IMR-90 (cell line): ENCODE measurements at regions not wholly inside any gene's neighbourhood (a gene's known extent, or its start where the extent isn't known, plus 50 kb on each side); places are given as distances from the start of the nearest gene placed in this dataset.
A peak's percentile ranks its signal among the peaks of the same experiment; 100 is the strongest.

Experiments used
- ATAC-seq: fragments of 200-7000 bp; cut with Tn5 transposase; 2 replicates; pipeline ENCODE4 v1.9.1; 2020; ENCODE audit warnings: low read depth, mild to moderate bottlenecking, moderate library complexity
- BruUV-seq: library from RNA; stranded (reverse); fragments of 400-500 nt; replicated peaks from 2 replicates; lab custom pipeline; 2021; lab: Mats Ljungman, UMichigan
- CTCF ChIA-PET: fragments of 300-600 bp; formaldehyde crosslinking; extraction: SDS; loops from one replicate; lab custom pipeline; 2021; ENCODE audit warnings: antibody characterized with exemption; lab: Yijun Ruan, JAX
- POLR2A ChIA-PET: fragments of 300-600 bp; sonication (Branson Sonifier 250); formaldehyde crosslinking; loops from one replicate; lab custom pipeline; 2022; ENCODE audit warnings: antibody characterized with exemption; ENCODE audit not compliant: unreplicated experiment; lab: Charles Lee
- DNase-seq: peaks from one replicate; pipeline ENCODE4 v3.0.0; 2013
- H2AFZ ChIP-seq: replicated peaks from 2 replicates; pipeline ENCODE3; 2013; ENCODE audit warnings: low read length, mild to moderate bottlenecking; ENCODE audit not compliant: poor library complexity
- H2AK5ac ChIP-seq: 2 replicates; pipeline ENCODE4 v1.6.1; 2013; ENCODE audit warnings: low read depth, low read length, inconsistent platforms
- H2AK9ac ChIP-seq: replicated peaks from 2 replicates; pipeline ENCODE3; 2013; ENCODE audit warnings: mild to moderate bottlenecking, low read depth, low read length, moderate library complexity; ENCODE audit not compliant: poor library complexity
- H2BK120ac ChIP-seq: 2 replicates; pipeline ENCODE4 v1.6.1; 2013; ENCODE audit warnings: low read depth, low read length, inconsistent platforms
- H2BK15ac ChIP-seq: 3 replicates; pipeline ENCODE4 v1.6.1; 2013; ENCODE audit warnings: low read depth, low read length, inconsistent platforms
- H2BK20ac ChIP-seq: 2 replicates; pipeline ENCODE4 v1.6.1; 2013; ENCODE audit warnings: low read depth, mild to moderate bottlenecking, inconsistent platforms, low read length, moderate library complexity
- H2BK5ac ChIP-seq: 2 replicates; pipeline ENCODE4 v1.6.1; 2013; ENCODE audit warnings: mild to moderate bottlenecking, low read depth, low read length, inconsistent platforms; ENCODE audit not compliant: poor library complexity, severe bottlenecking
- H3K14ac ChIP-seq: replicated peaks from 2 replicates; pipeline ENCODE4 v1.6.1; 2013; ENCODE audit warnings: low read depth, low read length, inconsistent platforms
- H3K18ac ChIP-seq: 2 replicates; pipeline ENCODE4 v1.6.1; 2013; ENCODE audit warnings: low read depth, low read length, control low read depth
- H3K23ac ChIP-seq: 2 replicates; pipeline ENCODE4 v1.6.1; 2013; ENCODE audit warnings: low read depth, low read length, inconsistent platforms
- H3K27ac ChIP-seq: 2 replicates; pipeline ENCODE4 v1.5.1; 2013; ENCODE audit warnings: mild to moderate bottlenecking, control low read depth, low read length; ENCODE audit not compliant: insufficient read depth
- H3K27me3 ChIP-seq: 2 replicates; pipeline ENCODE4 v1.6.1; 2013; ENCODE audit warnings: low read length; ENCODE audit not compliant: control insufficient read depth, insufficient read depth
- H3K36me3 ChIP-seq: 2 replicates; pipeline ENCODE4 v1.6.1; 2013; ENCODE audit warnings: low read length, mixed read lengths; ENCODE audit not compliant: control insufficient read depth, insufficient read depth
- H3K4ac ChIP-seq: 2 replicates; pipeline ENCODE4 v1.6.1; 2013; ENCODE audit warnings: low read depth, low read length, inconsistent platforms
- H3K4me1 ChIP-seq: 2 replicates; pipeline ENCODE4 v1.6.1; 2013; ENCODE audit warnings: low read length, mixed read lengths; ENCODE audit not compliant: control insufficient read depth, insufficient read depth
- H3K4me2 ChIP-seq: 2 replicates; pipeline ENCODE4 v1.6.1; 2013; ENCODE audit warnings: low read depth, mild to moderate bottlenecking, control low read depth, low read length, moderate library complexity
- H3K4me3 ChIP-seq: 2 replicates; pipeline ENCODE4 v1.5.1; 2013; ENCODE audit warnings: low read depth, mild to moderate bottlenecking, control low read depth, low read length, moderate library complexity; ENCODE audit not compliant: insufficient read depth
- H3K56ac ChIP-seq: 2 replicates; pipeline ENCODE4 v1.6.1; 2013; ENCODE audit warnings: low read length, inconsistent platforms; ENCODE audit not compliant: insufficient read depth; ENCODE audit errors: extremely low read depth
- H3K79me1 ChIP-seq, 2 experiments: 2 replicates each; pipeline ENCODE4 v1.6.1; 2013; ENCODE audit warnings: low read length in 2 of 2, inconsistent platforms in 1 of 2, low read depth in 1 of 2
- H3K9ac ChIP-seq: 2 replicates; pipeline ENCODE4 v1.6.1; 2013; ENCODE audit warnings: low read depth, low read length, control low read depth
- H3K9me1 ChIP-seq: 2 replicates; pipeline ENCODE4 v1.6.1; 2013; ENCODE audit warnings: low read length, inconsistent platforms; ENCODE audit not compliant: insufficient read depth
- H3K9me3 ChIP-seq: 2 replicates; pipeline ENCODE4 v1.6.1; 2013; ENCODE audit warnings: low read length; ENCODE audit not compliant: control insufficient read depth, insufficient read depth
- H4K20me1 ChIP-seq: 2 replicates; pipeline ENCODE4 v1.6.1; 2013; ENCODE audit warnings: low read length, inconsistent platforms; ENCODE audit not compliant: insufficient read depth
- H4K5ac ChIP-seq: 2 replicates; pipeline ENCODE4 v1.6.1; 2013; ENCODE audit warnings: mild to moderate bottlenecking, low read depth, low read length, control low read depth
- H4K8ac ChIP-seq, 2 experiments: 2 replicates each; pipeline ENCODE4 v1.6.1; 2013; ENCODE audit warnings: low read depth in 2 of 2, low read length in 2 of 2, control low read depth in 1 of 2, inconsistent platforms in 1 of 2
- H4K91ac ChIP-seq: 2 replicates; pipeline ENCODE4 v1.6.1; 2013; ENCODE audit warnings: low read depth, low read length, inconsistent platforms; ENCODE audit not compliant: insufficient read depth
- FOS ChIP-seq: fragments of 150-350 bp; IDR thresholded peaks from 2 replicates; pipeline ENCODE4 v1.6.1; 2016; ENCODE audit warnings: low read depth, low read length
- RCOR1 ChIP-seq: IDR thresholded peaks from 2 replicates; pipeline ENCODE4 v1.6.1; 2012; ENCODE audit warnings: mild to moderate bottlenecking, low read length, improper control_type of control experiment; ENCODE audit not compliant: insufficient replicate concordance
- WGBS, 2 experiments: methylation state at CpG; one replicate each; pipeline versions ENCODE4 v1.1.5 to v1.1.7; 2013; ENCODE audit warnings: missing lambda C conversion rate in 2 of 2; ENCODE audit not compliant: insufficient read length in 1 of 2; ENCODE audit errors: extremely low coverage in 2 of 2; 5-methylcytosine and 5-hydroxymethylcytosine counted together
- dilution Hi-C: fragments of 300-500 bp; cut with HindIII; formaldehyde crosslinking; loops from one replicate; pipeline ENCODE4 v1.14.3; 2018; ENCODE audit warnings: low sequenced_read_pairs; ENCODE audit not compliant: unreplicated experiment
- in situ Hi-C: fragments of 300-500 bp; cut with MboI; formaldehyde crosslinking; loops from 3 replicates; pipeline ENCODE4 v1.14.3; 2019; ENCODE audit warnings: low sequenced_read_pairs, inconsistent platforms, mixed read lengths
- intact Hi-C: fragments of 100-400 bp; cut with micrococcal nuclease; formaldehyde crosslinking; loops from 2 replicates; pipeline ENCODE4 v1.10.0; 2022

- Histone ChIP-seq H3K27ac (peak overlapping the region; percentile 66; the same call in 1 of the 2 replicates), H4K8ac (peak overlapping the region; percentile 53 to 90), H3K9me3 (peaks cover 8% of the 10 kb centered on the region; the same call in 1 of the 2 replicates), H3K18ac (peak overlapping the region; percentile 79; the same call in 1 of the 2 replicates), H3K14ac (peak overlapping the region; percentile 95; the same call in 1 of the 2 replicates), H3K9ac (no peak overlapping the region), H3K79me1 (peaks cover 0 to 3% of the 10 kb centered on the region in 2 experiments; a peak in 1 of 4 replicates), H3K4me1 (peaks cover 14% of the 10 kb centered on the region), H4K5ac (peak overlapping the region; percentile 75; the same call in 1 of the 2 replicates), H3K4ac (peak overlapping the region; percentile 94; the same call in 1 of the 2 replicates), H2AK5ac (no peak overlapping the region), H2BK15ac (0 out of 3 replicates have a peak overlapping the region, but pooled peaks have one; percentile 94), H3K36me3 (no peaks in the 10 kb centered on the region), H3K9me1 (peaks cover 5% of the 10 kb centered on the region), H3K4me3 (no peak overlapping the region), H3K4me2 (peak overlapping the region; percentile 34; the same call in 1 of the 2 replicates), H4K91ac (peak overlapping the region; percentile 94; the same call in 1 of the 2 replicates), H2BK5ac (peak overlapping the region; percentile 99), H3K27me3 (no peaks in the 10 kb centered on the region), H3K56ac (peak overlapping the region; percentile 72; the same call in 1 of the 2 replicates), H2BK120ac (peak overlapping the region; percentile 96), H4K20me1 (no peaks in the 10 kb centered on the region), H3K23ac (peak overlapping the region; percentile 69; the same call in 1 of the 2 replicates), H2AFZ (no peak overlapping the region), H2AK9ac (no peak overlapping the region), H2BK20ac (peak overlapping the region; percentile 94; the same call in 1 of the 2 replicates)
- no CpG with 5 or more reads among the region's 5 CpGs for WGBS, 2 experiments
- dilution Hi-C loops (no loop called here), in situ Hi-C loops (no loop called here), intact Hi-C loops (loop anchor here (2.0 kb wide), 1 partner anchor 162 kb away; no protein-coding TSS in a partner anchor)
- CTCF ChIA-PET: interaction anchor here (0.6 to 0.9 kb wide), 3 partner anchors 206 to 839 kb away, joined by 3 read pairs; no protein-coding TSS in a partner anchor
- peak; percentile 88 for DNase-seq
- POLR2A ChIA-PET: no interaction called here
- TF ChIP-seq RCOR1: no peak
- peak; percentile 61; the same call in 1 of the 2 replicates for TF ChIP-seq FOS
- no TSS peak for BruUV-seq
- no peak for ATAC-seq
Measured at GRCh38 chr2:215531284-215531683, 95.4 kb upstream of the FN1 start.
